Parathyroid adenoma (tissue), 2 donors: ENCODE measurements at regions not wholly inside any gene's neighbourhood (a gene's known extent, or its start where the extent isn't known, plus 50 kb on each side); places are given as distances from the start of the nearest gene placed in this dataset.

Experiments
- H2AFZ ChIP-seq: fragments of 300-600 bp; sonication (generic); one replicate; pipeline ENCODE4 v1.7.0; 2017; ENCODE audit warnings: antibody characterized with exemption, mild to moderate bottlenecking
- H3K27ac ChIP-seq: fragments of 300-600 bp; sonication (generic); one replicate; pipeline ENCODE4 v1.7.0; 2017
- H3K27me3 ChIP-seq: fragments of 300-600 bp; sonication (generic); one replicate; pipeline ENCODE4 v1.7.0; 2017; ENCODE audit warnings: low read length; ENCODE audit not compliant: control insufficient read depth, insufficient read depth
- H3K36me3 ChIP-seq: fragments of 300-600 bp; sonication (generic); one replicate; pipeline ENCODE4 v1.7.0; 2017; ENCODE audit warnings: low read length; ENCODE audit not compliant: control insufficient read depth, insufficient read depth
- H3K4me1 ChIP-seq: fragments of 300-600 bp; sonication (generic); one replicate; pipeline ENCODE4 v1.7.0; 2017; ENCODE audit warnings: control low read depth
- H3K4me2 ChIP-seq: fragments of 300-600 bp; sonication (generic); one replicate; pipeline ENCODE4 v1.7.0; 2017; ENCODE audit warnings: low read length
- H3K4me3 ChIP-seq: fragments of 300-600 bp; sonication (generic); one replicate; pipeline ENCODE4 v1.7.0; 2017; ENCODE audit warnings: low read depth, low read length
- H3K79me2 ChIP-seq: fragments of 300-600 bp; sonication (generic); one replicate; pipeline ENCODE4 v1.7.0; 2017; ENCODE audit warnings: control low read depth
- H3K9ac ChIP-seq: fragments of 300-600 bp; sonication (generic); one replicate; pipeline ENCODE4 v1.7.0; 2017; ENCODE audit warnings: mild to moderate bottlenecking
- H3K9me3 ChIP-seq: fragments of 300-600 bp; sonication (generic); one replicate; pipeline ENCODE4 v1.7.0; 2017; ENCODE audit warnings: low read length; ENCODE audit not compliant: control insufficient read depth
- CTCF ChIP-seq: fragments of 300-600 bp; sonication (generic); IDR thresholded peaks from one replicate; pipeline ENCODE4 v1.7.0; 2017; ENCODE audit warnings: antibody characterized with exemption, mild to moderate bottlenecking
- donor health status: primary hyperparathyroidism.

- Histone ChIP-seq H3K4me2 (no peak overlapping the region), H3K27ac (no peak overlapping the region), H3K27me3 (no peaks in the 10 kb centered on the region), H2AFZ (no peak overlapping the region), H3K9me3 (no peaks in the 10 kb centered on the region), H3K4me3 (no peak overlapping the region), H3K36me3 (no peaks in the 10 kb centered on the region), H3K9ac (no peak overlapping the region), H3K4me1 (no peaks in the 10 kb centered on the region), H3K79me2 (no peaks in the 10 kb centered on the region)
- no peak for TF ChIP-seq CTCF
Measured at GRCh38 chr18:40569605-40570004, 1385.4 kb upstream of the PIK3C3 start.

GRCh38 chr18:40566510-40566844, 1388.6 kb upstream of the PIK3C3 start:
- TF ChIP-seq CTCF, result no peak
- Histone ChIP-seq H3K4me3 (no peak overlapping the region), H3K9ac (no peak overlapping the region), H3K27me3 (no peaks in the 10 kb centered on the region), H3K79me2 (no peaks in the 10 kb centered on the region), H3K4me1 (no peaks in the 10 kb centered on the region), H2AFZ (no peak overlapping the region), H3K9me3 (no peaks in the 10 kb centered on the region), H3K27ac (no peak overlapping the region), H3K4me2 (no peak overlapping the region), H3K36me3 (no peaks in the 10 kb centered on the region)

DNA sequence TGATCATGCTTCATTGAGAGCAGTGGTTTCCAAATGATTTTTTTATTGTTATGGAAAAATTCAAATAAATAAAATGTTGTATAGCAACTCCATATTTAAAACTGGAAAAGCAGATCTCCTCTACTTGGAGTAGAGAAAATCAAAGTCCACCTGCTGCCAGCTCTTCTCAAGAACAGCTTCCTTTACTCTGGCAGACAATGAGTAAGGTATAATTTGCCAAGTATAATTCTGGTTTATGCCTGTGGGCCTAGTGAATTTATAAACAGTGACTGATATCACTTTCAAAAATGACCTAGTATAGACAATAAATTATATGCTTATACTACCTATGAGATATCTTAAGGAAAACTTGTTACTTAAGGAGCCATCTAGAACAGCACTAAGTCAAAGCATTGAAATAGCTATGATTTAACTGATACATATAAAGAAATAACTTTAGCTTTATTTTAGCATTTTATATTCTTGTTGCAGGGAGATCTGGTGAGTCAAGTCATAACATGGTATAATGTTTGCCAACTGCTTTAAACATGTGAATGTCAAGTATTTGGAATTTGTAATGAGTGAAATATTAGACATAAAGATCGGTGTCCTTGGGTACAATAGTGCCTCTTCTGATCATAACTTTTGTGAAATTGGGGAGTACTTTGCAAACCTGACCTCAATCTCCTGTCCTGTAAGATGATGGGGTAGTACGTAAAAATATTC, 1389.1 kb upstream of the PIK3C3 start:
- no peaks in the 10 kb centered on the region for H3K27me3 ChIP-seq
- H3K9me3 ChIP-seq, result no peaks in the 10 kb centered on the region
- no peaks in the 10 kb centered on the region for H3K4me1 ChIP-seq
- H3K9ac ChIP-seq, result no peak overlapping the region
- H2AFZ ChIP-seq, result no peak overlapping the region
- no peak for TF ChIP-seq CTCF
- no peak overlapping the region for H3K4me3 ChIP-seq
- H3K27ac ChIP-seq, result no peak overlapping the region
- H3K79me2 ChIP-seq, result no peaks in the 10 kb centered on the region
- no peaks in the 10 kb centered on the region for H3K36me3 ChIP-seq
- no peak overlapping the region for H3K4me2 ChIP-seq

GRCh38 chr18:40559556-40559955, 1395.5 kb upstream of the PIK3C3 start:
- Histone ChIP-seq H2AFZ (no peak overlapping the region), H3K27ac (no peak overlapping the region), H3K9ac (no peak overlapping the region), H3K36me3 (no peaks in the 10 kb centered on the region), H3K4me2 (no peak overlapping the region), H3K9me3 (no peaks in the 10 kb centered on the region), H3K79me2 (no peaks in the 10 kb centered on the region), H3K27me3 (no peaks in the 10 kb centered on the region), H3K4me3 (no peak overlapping the region), H3K4me1 (no peaks in the 10 kb centered on the region)
- no peak for TF ChIP-seq CTCF

- Histone ChIP-seq H3K4me1 (no peaks in the 10 kb centered on the region), H3K9me3 (no peaks in the 10 kb centered on the region), H3K4me3 (no peak overlapping the region), H3K36me3 (no peaks in the 10 kb centered on the region), H3K79me2 (no peaks in the 10 kb centered on the region), H3K9ac (no peak overlapping the region), H2AFZ (no peak overlapping the region), H3K4me2 (no peak overlapping the region), H3K27ac (no peak overlapping the region), H3K27me3 (no peaks in the 10 kb centered on the region)
- no peak for TF ChIP-seq CTCF
Measured at GRCh38 chr18:40558706-40559392, 1396.2 kb upstream of the PIK3C3 start.
